Karpas-422 (cell line): ENCODE measurements at regions not wholly inside any gene's neighbourhood (a gene's known extent, or its start where the extent isn't known, plus 50 kb on each side); places are given as distances from the start of the nearest gene placed in this dataset.

ENCODE experiments used
- DNase-seq: peaks from one replicate; pipeline ENCODE4 v3.0.0-alpha.2; 2015
- H2AFZ ChIP-seq: fragments of 200-600 bp; sonication (generic); 2 replicates; pipeline ENCODE4 v1.6.1; 2014; ENCODE audit warnings: antibody characterized with exemption, low read length, mixed read lengths
- H3K27ac ChIP-seq: fragments of 200-600 bp; sonication (generic); 2 replicates; pipeline ENCODE4 v1.5.1; 2014; ENCODE audit warnings: mild to moderate bottlenecking, low read length, moderate library complexity
- H3K27me3 ChIP-seq: fragments of 200-600 bp; sonication (generic); 2 replicates; pipeline ENCODE4 v1.6.1; 2014; ENCODE audit warnings: low read length, mixed read lengths
- H3K36me3 ChIP-seq: fragments of 200-600 bp; sonication (generic); 2 replicates; pipeline ENCODE4 v1.6.1; 2014; ENCODE audit warnings: low read length, mixed read lengths; ENCODE audit not compliant: insufficient read depth
- H3K4me1 ChIP-seq: fragments of 200-600 bp; sonication (generic); 2 replicates; pipeline ENCODE4 v1.6.1; 2014; ENCODE audit warnings: mild to moderate bottlenecking, low read length, mixed read lengths
- H3K4me2 ChIP-seq: fragments of 200-600 bp; sonication (generic); 2 replicates; pipeline ENCODE4 v1.6.1; 2014; ENCODE audit warnings: low read length, low read depth, mild to moderate bottlenecking; ENCODE audit not compliant: poor library complexity, severe bottlenecking
- H3K4me3 ChIP-seq: fragments of 200-600 bp; sonication (generic); 2 replicates; pipeline ENCODE4 v1.5.1; 2014; ENCODE audit warnings: mild to moderate bottlenecking, antibody characterized with exemption, low read length, mixed read lengths
- H3K79me2 ChIP-seq: fragments of 200-600 bp; sonication (generic); 2 replicates; pipeline ENCODE4 v1.6.1; 2014; ENCODE audit warnings: mild to moderate bottlenecking, low read length, mixed read lengths
- H3K9ac ChIP-seq: fragments of 200-600 bp; sonication (generic); 2 replicates; pipeline ENCODE4 v1.6.0; 2014; ENCODE audit warnings: low read length
- H3K9me2 ChIP-seq: fragments of 200-600 bp; sonication (generic), shearing (Covaris generic); replicated peaks from 2 replicates; pipeline ENCODE4 v1.6.0; 2014; ENCODE audit warnings: mild to moderate bottlenecking, low read length, moderate library complexity; ENCODE audit not compliant: insufficient read depth
- H3K9me3 ChIP-seq: fragments of 300-700, 200-600 bp; sonication (generic); 2 replicates; pipeline ENCODE4 v1.6.1; 2014; ENCODE audit warnings: low read length, mixed read lengths
- H4K20me1 ChIP-seq: fragments of 200-600 bp; sonication (generic); 2 replicates; pipeline ENCODE4 v1.6.1; 2014; ENCODE audit warnings: mild to moderate bottlenecking, antibody characterized with exemption, low read length, low read depth; ENCODE audit not compliant: insufficient read depth

- Histone ChIP-seq H3K9me3 (no peaks in the 10 kb centered on the region), H3K79me2 (no peaks in the 10 kb centered on the region), H3K9ac (no peak overlapping the region), H4K20me1 (no peaks in the 10 kb centered on the region), H2AFZ (no peak overlapping the region), H3K4me2 (no peak overlapping the region), H3K27me3 (no peaks in the 10 kb centered on the region), H3K36me3 (no peaks in the 10 kb centered on the region), H3K9me2 (no peaks in the 10 kb centered on the region), H3K4me3 (no peak overlapping the region), H3K27ac (no peak overlapping the region), H3K4me1 (no peaks in the 10 kb centered on the region)
- DNase-seq, result no peak
Observed at GRCh38 chr12:89081719-89082369, 270.5 kb downstream of the DUSP6 start.

GRCh38 chr12:89080793-89081465 is 271.4 kb downstream of the DUSP6 start:
- Histone ChIP-seq H3K27ac (no peak overlapping the region), H3K4me2 (no peak overlapping the region), H3K4me3 (no peak overlapping the region), H3K9ac (no peak overlapping the region), H4K20me1 (no peaks in the 10 kb centered on the region), H3K27me3 (no peaks in the 10 kb centered on the region), H3K36me3 (no peaks in the 10 kb centered on the region), H3K4me1 (no peaks in the 10 kb centered on the region), H3K9me3 (no peaks in the 10 kb centered on the region), H3K9me2 (no peaks in the 10 kb centered on the region), H2AFZ (no peak overlapping the region), H3K79me2 (no peaks in the 10 kb centered on the region)
- no peak for DNase-seq

GRCh38 chr12:89075880-89076540 is 276.3 kb downstream of the DUSP6 start:
- Histone ChIP-seq H3K27ac (no peak overlapping the region), H4K20me1 (no peaks in the 10 kb centered on the region), H2AFZ (no peak overlapping the region), H3K9ac (no peak overlapping the region), H3K27me3 (no peaks in the 10 kb centered on the region), H3K9me3 (no peaks in the 10 kb centered on the region), H3K4me3 (no peak overlapping the region), H3K4me2 (no peak overlapping the region), H3K36me3 (no peaks in the 10 kb centered on the region), H3K79me2 (no peaks in the 10 kb centered on the region), H3K4me1 (no peaks in the 10 kb centered on the region), H3K9me2 (no peaks in the 10 kb centered on the region)
- no peak for DNase-seq

GRCh38 chr12:89073659-89074058 is 278.6 kb downstream of the DUSP6 start:
- Histone ChIP-seq H3K9ac (no peak overlapping the region), H3K27ac (no peak overlapping the region), H3K9me3 (no peaks in the 10 kb centered on the region), H3K4me1 (no peaks in the 10 kb centered on the region), H3K27me3 (no peaks in the 10 kb centered on the region; the same call in 1 of the 2 replicates), H3K4me2 (no peak overlapping the region), H4K20me1 (no peaks in the 10 kb centered on the region), H2AFZ (no peak overlapping the region), H3K9me2 (no peaks in the 10 kb centered on the region), H3K36me3 (no peaks in the 10 kb centered on the region), H3K4me3 (no peak overlapping the region), H3K79me2 (no peaks in the 10 kb centered on the region)
- no peak for DNase-seq

- Histone ChIP-seq H3K9me3 (no peaks in the 10 kb centered on the region), H3K4me2 (no peak overlapping the region), H3K9me2 (no peaks in the 10 kb centered on the region), H3K36me3 (no peaks in the 10 kb centered on the region), H4K20me1 (no peaks in the 10 kb centered on the region), H3K4me1 (no peaks in the 10 kb centered on the region), H2AFZ (no peak overlapping the region), H3K79me2 (no peaks in the 10 kb centered on the region), H3K4me3 (no peak overlapping the region), H3K27me3 (no peaks in the 10 kb centered on the region; the same call in 1 of the 2 replicates), H3K9ac (no peak overlapping the region), H3K27ac (no peak overlapping the region)
- DNase-seq, result no peak
Observed at GRCh38 chr12:89073027-89073398, 279.3 kb downstream of the DUSP6 start.

- Histone ChIP-seq H3K36me3 (no peaks in the 10 kb centered on the region), H3K9me3 (no peaks in the 10 kb centered on the region), H3K4me3 (no peak overlapping the region), H3K9me2 (no peaks in the 10 kb centered on the region), H2AFZ (no peak overlapping the region), H3K27me3 (no peaks in the 10 kb centered on the region; the same call in 1 of the 2 replicates), H4K20me1 (no peaks in the 10 kb centered on the region), H3K9ac (no peak overlapping the region), H3K4me1 (no peaks in the 10 kb centered on the region), H3K79me2 (no peaks in the 10 kb centered on the region), H3K27ac (no peak overlapping the region), H3K4me2 (no peak overlapping the region)
- DNase-seq, result no peak
Observed at GRCh38 chr12:89072294-89073026, 279.8 kb downstream of the DUSP6 start.

- Histone ChIP-seq H3K9me3 (no peaks in the 10 kb centered on the region), H3K4me2 (no peak overlapping the region), H3K79me2 (no peaks in the 10 kb centered on the region), H3K27me3 (no peaks in the 10 kb centered on the region; the same call in 1 of the 2 replicates), H3K9me2 (no peaks in the 10 kb centered on the region), H3K4me1 (no peaks in the 10 kb centered on the region), H3K27ac (no peak overlapping the region), H3K4me3 (no peak overlapping the region), H3K36me3 (no peaks in the 10 kb centered on the region), H2AFZ (no peak overlapping the region), H3K9ac (no peak overlapping the region), H4K20me1 (no peaks in the 10 kb centered on the region)
- DNase-seq, result no peak
Observed at GRCh38 chr12:89070603-89071002, 281.7 kb downstream of the DUSP6 start.

GRCh38 chr12:89069431-89069830 is 282.9 kb downstream of the DUSP6 start:
- H3K36me3 ChIP-seq, result no peaks in the 10 kb centered on the region
- no peaks in the 10 kb centered on the region for H3K79me2 ChIP-seq
- H3K9me2 ChIP-seq, result no peaks in the 10 kb centered on the region
- no peak overlapping the region for H2AFZ ChIP-seq
- H3K4me3 ChIP-seq, result no peak overlapping the region
- H3K9me3 ChIP-seq, result no peaks in the 10 kb centered on the region
- H3K4me1 ChIP-seq, result no peaks in the 10 kb centered on the region
- H3K4me2 ChIP-seq, result no peak overlapping the region
- DNase-seq, result no peak
- H3K27me3 ChIP-seq, result no peaks in the 10 kb centered on the region; the same call in 1 of the 2 replicates
- H4K20me1 ChIP-seq, result no peaks in the 10 kb centered on the region
- no peak overlapping the region for H3K9ac ChIP-seq
- no peak overlapping the region for H3K27ac ChIP-seq
